Thyroid gland (tissue), 4 donors: ENCODE measurements at regions not wholly inside any gene's neighbourhood (a gene's known extent, or its start where the extent isn't known, plus 50 kb on each side); places are given as distances from the start of the nearest gene placed in this dataset.

Experiments used
- DNase-seq, 2 donors: peaks; one replicate each; pipeline ENCODE4 v3.0.0-alpha.2; 2019
- H3K27ac ChIP-seq, 3 donors: fragments of 200-600 bp; sonication (generic); 1 replicate in 2 of 3; 2 replicates in 1 of 3; pipeline ENCODE4 v1.5.1; 2016 to 2019; ENCODE audit warnings: mild to moderate bottlenecking in 1 of 3, moderate library complexity in 1 of 3
- H3K27me3 ChIP-seq: fragments of 200-600 bp; sonication (generic); one replicate; pipeline ENCODE4 v1.5.1; 2019
- H3K36me3 ChIP-seq, 2 donors: fragments of 200-600 bp; sonication (generic); one replicate each; pipeline ENCODE4 v1.5.1; 2016 to 2019
- H3K4me1 ChIP-seq, 2 donors: fragments of 200-600 bp; sonication (generic); one replicate each; pipeline ENCODE4 v1.5.1; 2017 to 2019
- H3K4me3 ChIP-seq, 3 donors: fragments of 200-600 bp; sonication (generic); replicated peaks in 1 of 3; 1 replicate in 2 of 3; 2 replicates in 1 of 3; pipeline ENCODE4 v1.5.1; 2016; ENCODE audit warnings: mild to moderate bottlenecking in 1 of 3
- H3K9me3 ChIP-seq: fragments of 200-600 bp; sonication (generic); one replicate; pipeline ENCODE4 v1.5.1; 2017
- CTCF ChIP-seq, 6 experiments: fragments of 200-600 bp in 3 of 6; fragments of 450-650 bp in 3 of 6; sonication (generic) in 3 of 6; IDR thresholded peaks; one replicate each; pipeline ENCODE4 v1.5.1; 2016 to 2019; ENCODE audit warnings: antibody characterized with exemption in 6 of 6, mild to moderate bottlenecking in 2 of 6, inconsistent platforms in 1 of 6, moderate library complexity in 1 of 6
- POLR2A ChIP-seq, 2 donors: fragments of 450-650 bp; IDR thresholded peaks; one replicate each; pipeline ENCODE4 v1.6.1; 2017; ENCODE audit warnings: antibody characterized with exemption in 2 of 2, mild to moderate bottlenecking in 2 of 2, moderate library complexity in 1 of 2
- WGBS, 2 donors: methylation state at CpG; one replicate each; pipeline ENCODE4 v1.1.5; 2017; 5-methylcytosine and 5-hydroxymethylcytosine counted together
- intact Hi-C: fragments of 100-400 bp; cut with DNase I; formaldehyde crosslinking; loops from one replicate; pipeline ENCODE4 v1.15.1; 2023

DNA sequence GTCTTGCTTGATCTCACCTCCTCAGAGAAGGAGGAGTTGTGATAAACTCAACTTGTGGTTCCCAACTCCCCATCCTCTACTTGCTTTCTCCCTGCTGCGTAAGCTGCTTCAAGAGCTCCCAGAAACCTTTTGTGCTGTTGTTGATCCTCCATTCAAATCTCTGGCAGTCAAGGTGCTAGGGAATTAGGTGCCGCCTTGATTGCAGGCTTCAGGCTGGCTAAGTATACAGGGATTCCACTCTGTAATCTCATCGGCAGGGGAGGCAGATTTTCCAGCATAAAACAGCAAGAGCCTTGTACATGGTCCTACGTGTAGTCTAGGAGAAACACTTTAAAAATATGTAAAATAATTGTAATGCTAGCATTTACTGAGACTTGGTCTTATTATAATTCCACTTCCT is 116.2 kb upstream of the DDX18 start:
- H3K36me3 ChIP-seq: no peaks in the 10 kb centered on the region
- H3K9me3 ChIP-seq: no peaks in the 10 kb centered on the region
- intact Hi-C loops: no loop called here
- DNase-seq: no peak
- 54 to 65% methylated on average over 4 of the region's 4 CpGs for WGBS, 2 donors
- H3K27me3 ChIP-seq: no peaks in the 10 kb centered on the region
- TF ChIP-seq CTCF (IDR thresholded peaks at IDR 0.05) (no peak), POLR2A (IDR thresholded peaks at IDR 0.05) (no peak)
- H3K4me3 ChIP-seq: no peak overlapping the region
- no peaks in the 10 kb centered on the region for H3K4me1 ChIP-seq
- no peak overlapping the region for H3K27ac ChIP-seq

GRCh38 chr2:117698819-117699218 is 115.7 kb upstream of the DDX18 start:
- Histone ChIP-seq H3K27me3 (no peaks in the 10 kb centered on the region), H3K4me1 (no peaks in the 10 kb centered on the region), H3K4me3 (no peak overlapping the region), H3K36me3 (no peaks in the 10 kb centered on the region), H3K9me3 (no peaks in the 10 kb centered on the region), H3K27ac (no peak overlapping the region)
- intact Hi-C loops: no loop called here
- 66 to 69% methylated on average over 4 of the region's 4 CpGs for WGBS, 2 donors
- no peak for TF ChIP-seq CTCF (IDR thresholded peaks at IDR 0.05)
- DNase-seq: no peak

DNA sequence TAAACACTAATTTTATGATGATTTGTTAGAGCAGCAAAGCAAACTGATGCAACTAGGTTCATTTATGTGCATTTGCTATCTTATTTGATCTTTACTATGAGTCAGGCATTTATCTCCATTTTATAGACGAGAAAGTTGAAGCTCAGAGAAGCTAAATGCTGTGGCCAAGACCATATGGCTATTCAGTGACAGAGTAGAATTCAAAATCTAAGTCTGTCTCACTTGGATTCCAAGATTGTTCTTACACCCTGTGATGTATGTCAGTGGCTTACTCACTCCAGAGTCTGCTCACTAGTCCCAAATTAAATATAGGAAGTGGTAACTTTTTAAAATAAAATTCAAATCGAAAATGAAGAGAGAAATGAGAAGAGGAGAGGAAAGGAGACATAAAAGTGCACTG is 114.0 kb upstream of the DDX18 start:
- H3K4me1 ChIP-seq: no peaks in the 10 kb centered on the region
- H3K27ac ChIP-seq: no peak overlapping the region
- no peak for DNase-seq
- H3K4me3 ChIP-seq: no peak overlapping the region
- TF ChIP-seq POLR2A (IDR thresholded peaks at IDR 0.05) (no peak), CTCF (IDR thresholded peaks at IDR 0.05) (no peak)
- no peaks in the 10 kb centered on the region for H3K9me3 ChIP-seq
- WGBS, 2 donors: 51 to 65% methylated on average over 2 of the region's 2 CpGs
- intact Hi-C loops: no loop called here
- no peaks in the 10 kb centered on the region for H3K27me3 ChIP-seq
- no peaks in the 10 kb centered on the region for H3K36me3 ChIP-seq

GRCh38 chr2:117701365-117701764 is 113.1 kb upstream of the DDX18 start:
- Histone ChIP-seq H3K27ac (no peak overlapping the region), H3K4me1 (no peaks in the 10 kb centered on the region), H3K36me3 (no peaks in the 10 kb centered on the region), H3K9me3 (no peaks in the 10 kb centered on the region), H3K4me3 (no peak overlapping the region), H3K27me3 (no peaks in the 10 kb centered on the region)
- intact Hi-C loops: no loop called here
- 95 to 98% methylated on average over 2 of the region's 2 CpGs for WGBS, 2 donors
- TF ChIP-seq POLR2A (IDR thresholded peaks at IDR 0.05) (no peak), CTCF (IDR thresholded peaks at IDR 0.05) (no peak)
- no peak for DNase-seq

DNA sequence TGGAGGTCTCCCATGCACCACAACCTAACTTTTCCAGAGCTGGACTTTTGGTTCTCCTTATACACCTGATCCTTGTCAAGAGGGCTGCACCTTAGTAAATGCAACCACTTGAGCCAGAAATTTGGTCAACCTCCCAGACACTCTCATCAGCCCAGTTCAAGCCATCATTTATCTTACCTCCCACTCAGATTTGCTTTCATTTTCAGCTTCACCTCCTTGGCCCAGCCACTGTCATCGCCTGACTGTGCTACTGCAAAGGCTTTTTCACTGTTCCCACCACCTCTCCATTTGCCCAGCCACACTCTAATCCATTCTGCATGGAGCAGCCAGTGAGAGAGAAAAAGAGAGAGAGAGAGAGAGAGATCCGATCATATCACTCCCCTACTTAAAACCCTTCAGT is 112.4 kb upstream of the DDX18 start:
- Histone ChIP-seq H3K9me3 (no peaks in the 10 kb centered on the region), H3K36me3 (no peaks in the 10 kb centered on the region), H3K27me3 (no peaks in the 10 kb centered on the region), H3K4me1 (no peaks in the 10 kb centered on the region), H3K27ac (no peak overlapping the region), H3K4me3 (no peak overlapping the region)
- WGBS, 2 donors: 81 to 89% methylated on average over 2 of the region's 2 CpGs
- no peak for TF ChIP-seq POLR2A (IDR thresholded peaks at IDR 0.05)
- no peak for TF ChIP-seq CTCF (IDR thresholded peaks at IDR 0.05)
- intact Hi-C loops: no loop called here
- peak; percentile 3 to 8 for DNase-seq
